NCI-H345 treated with DMSO at 0.1 percent for 48 hours (cell line): ENCODE measurements at regions not wholly inside any gene's neighbourhood (a gene's known extent, or its start where the extent isn't known, plus 50 kb on each side); places are given as distances from the start of the nearest gene placed in this dataset.
"Not testable (repeated sequence)": the region's sequence is repeated elsewhere in the genome, so short reads cannot be mapped to it uniquely, and the experiment has no call there.

Experiments
- DNase-seq: peaks from one replicate; lab custom pipeline; 2025; ENCODE audit not compliant: unreplicated experiment; lab: John Stamatoyannopoulos, UW

DNA sequence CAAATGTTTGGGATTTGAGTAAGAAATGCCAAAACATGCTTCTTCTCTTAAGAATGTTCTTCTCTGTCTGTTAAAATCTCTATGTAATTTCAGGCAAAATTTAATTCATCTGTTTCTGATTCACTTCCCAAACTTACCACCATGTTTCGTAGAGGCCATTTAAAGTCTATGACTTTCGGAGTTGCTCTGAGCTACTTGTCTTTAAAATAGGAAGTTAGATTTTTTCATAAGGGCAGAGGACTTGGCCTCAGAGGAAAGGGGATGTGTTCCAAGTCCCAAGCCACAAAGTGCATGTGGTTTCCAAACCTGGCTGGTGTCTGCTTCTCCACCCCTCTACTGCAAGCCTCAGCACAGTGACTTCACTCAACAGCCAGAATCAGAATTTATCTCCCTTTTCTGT lies 111.3 kb upstream of the ADRA1B start:
- no peak for DNase-seq

DNA sequence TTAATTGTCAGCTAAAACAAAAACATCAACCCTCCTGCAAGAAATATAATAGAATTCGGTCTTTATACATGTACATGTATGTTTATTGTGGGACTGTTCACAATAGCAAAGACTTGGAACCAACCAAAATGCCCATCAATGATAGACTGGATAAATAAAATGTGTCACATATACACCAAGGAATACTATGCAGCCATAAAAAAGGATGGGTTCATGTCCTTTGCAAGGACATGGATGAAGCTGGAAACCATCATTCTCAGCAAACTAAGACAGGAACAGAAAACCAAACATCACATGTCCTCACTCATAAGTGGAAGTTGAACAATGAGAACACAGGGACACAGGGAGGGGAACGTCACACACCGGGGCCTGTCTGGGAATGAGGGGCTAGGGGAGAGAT lies 109.1 kb upstream of the ADRA1B start:
- DNase-seq = not testable (repeated sequence)

DNA sequence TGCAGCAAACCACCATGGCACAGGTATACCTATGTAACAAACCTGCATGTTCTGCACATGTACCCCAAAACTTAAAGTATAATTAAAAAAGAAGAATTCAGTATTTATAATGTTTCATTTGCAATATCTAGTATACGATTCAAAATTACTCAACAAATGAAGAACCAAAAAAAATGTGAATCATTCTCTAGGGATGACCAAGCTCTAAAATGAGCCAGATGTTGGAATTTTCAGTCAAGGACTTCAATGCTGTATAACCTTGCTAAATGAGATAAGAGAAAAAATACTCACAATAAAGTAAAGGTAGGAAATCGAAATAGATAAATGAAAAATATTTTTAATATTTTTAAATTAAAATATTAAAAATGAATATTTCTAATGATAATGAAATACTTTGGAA lies 108.7 kb upstream of the ADRA1B start:
- no peak for DNase-seq

DNA sequence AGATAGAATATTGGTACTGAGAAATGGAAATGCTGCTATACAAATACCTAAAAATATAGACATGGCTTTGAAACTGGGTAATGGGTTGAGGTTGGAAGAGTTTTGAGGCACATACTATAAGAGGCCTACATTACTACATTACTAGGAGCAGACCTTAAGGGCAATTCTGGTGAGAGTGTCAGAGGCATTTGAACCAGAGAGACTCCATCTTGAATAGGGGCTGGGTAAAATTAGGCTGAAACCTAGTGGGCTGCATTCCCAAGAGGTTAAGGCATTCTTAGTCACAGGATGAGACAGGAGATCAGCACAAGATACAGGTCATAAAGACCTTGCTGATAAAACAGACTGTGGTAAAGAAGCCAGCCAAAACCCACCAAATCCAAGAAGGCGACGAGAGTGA lies 104.6 kb upstream of the ADRA1B start:
- no peak for DNase-seq

DNA sequence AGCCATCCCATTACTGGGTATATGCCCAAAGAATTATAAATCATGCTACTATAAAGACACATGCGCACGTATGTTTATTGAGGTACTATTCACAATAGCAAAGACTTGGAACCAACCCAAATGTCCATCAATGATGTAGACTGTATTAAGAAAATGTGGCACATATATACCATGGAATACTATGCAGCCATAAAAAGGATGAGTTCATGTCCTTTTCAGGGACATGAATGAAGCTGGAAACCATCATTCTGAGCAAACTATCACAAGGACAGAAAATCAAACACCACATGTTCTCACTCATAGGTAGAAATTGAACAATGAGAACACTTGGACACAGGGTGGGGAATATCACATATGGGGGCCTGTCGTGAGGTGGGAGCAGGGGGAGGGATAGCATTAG lies 103.5 kb upstream of the ADRA1B start:
- not testable (repeated sequence) for DNase-seq

DNA sequence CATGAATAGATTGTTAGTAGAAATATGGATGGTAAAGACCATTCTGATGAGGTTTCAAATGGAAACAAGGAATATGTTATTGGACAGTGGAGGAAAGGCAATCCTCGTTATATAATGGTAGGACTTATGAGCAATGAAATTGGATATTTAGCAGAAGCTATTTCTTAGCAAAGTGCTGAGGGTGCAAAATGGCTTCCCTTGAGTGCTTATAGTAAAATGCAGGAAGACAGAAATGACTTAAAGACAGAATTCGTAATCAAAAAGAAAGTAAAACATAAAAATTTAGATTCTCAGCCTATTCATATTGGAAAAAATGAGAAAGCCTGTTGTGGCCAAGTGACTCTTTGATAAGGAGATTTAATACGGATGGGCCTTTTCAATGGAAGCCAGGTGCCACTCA lies 102.1 kb upstream of the ADRA1B start:
- no peak for DNase-seq

DNA sequence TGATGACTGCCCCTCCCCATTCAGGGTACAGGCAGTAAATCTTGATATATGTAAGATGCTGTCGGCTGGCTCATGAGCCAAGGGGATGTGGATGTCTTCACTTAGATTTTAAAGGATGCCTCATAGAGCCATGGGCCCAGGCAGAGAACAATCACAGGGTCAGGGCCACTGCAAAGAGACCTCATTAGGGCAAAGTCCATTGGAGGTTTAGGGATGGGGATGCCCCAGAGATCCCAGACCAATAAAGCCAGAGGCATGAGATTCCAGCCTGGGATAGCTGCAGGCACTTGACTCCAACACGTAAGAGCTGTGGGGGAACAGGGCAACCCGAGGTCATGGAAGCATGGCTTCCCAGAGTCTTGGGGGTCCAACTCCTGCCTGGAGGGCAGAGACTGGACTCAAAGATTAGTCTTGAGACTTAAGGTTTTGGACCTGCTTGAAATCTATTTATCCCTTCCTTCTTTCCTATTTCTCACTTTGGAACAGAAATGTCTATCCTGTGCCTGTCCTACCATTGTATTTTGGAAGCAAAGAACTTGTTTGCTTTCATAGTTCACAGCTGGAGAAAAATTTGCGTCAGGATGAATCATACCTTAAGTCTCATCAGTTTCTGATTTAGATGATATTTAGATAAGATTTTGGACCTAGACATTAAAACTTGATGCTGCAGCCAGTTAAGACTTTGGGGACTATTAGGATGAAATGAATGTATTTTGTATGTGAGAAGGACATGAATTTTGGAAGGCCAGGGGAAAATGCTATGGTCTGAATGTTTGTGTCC lies 101.3 kb upstream of the ADRA1B start:
- DNase-seq = no peak

DNA sequence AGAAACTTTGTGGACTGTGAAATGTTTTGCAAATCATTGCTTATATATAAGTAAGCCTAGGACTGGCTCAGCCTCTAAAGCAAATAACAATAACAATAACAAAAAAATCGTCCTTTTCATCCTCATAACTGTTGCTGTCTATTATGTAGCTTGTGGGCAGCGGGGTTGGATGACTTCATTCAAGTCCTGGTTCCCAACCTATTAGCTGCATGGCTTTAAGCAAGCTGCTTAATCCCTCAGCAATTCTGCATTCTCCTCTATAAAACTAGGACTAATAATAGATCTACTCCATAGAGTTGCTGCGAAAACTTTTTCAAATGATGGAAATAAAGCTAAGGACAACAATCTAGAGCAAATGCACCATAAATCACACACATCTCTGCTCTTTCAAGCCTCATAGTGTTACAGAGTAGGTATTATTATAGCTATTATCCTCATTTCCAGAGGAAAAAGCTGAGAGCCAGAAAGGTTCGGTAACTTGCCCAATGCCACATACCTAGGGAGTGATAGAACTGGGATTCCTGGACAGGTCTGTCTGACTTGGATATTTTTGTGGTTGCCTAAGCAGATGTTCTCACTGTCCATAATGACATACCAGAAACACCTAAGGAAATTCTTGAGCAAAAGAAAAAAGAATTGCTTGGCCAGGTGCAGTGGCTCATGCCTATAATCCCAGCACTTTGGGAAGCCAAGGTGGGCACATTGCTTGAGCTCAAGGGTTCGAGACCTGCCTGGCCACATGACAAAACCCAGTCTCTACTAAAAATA lies 98.8 kb upstream of the ADRA1B start:
- DNase-seq = no peak

DNA sequence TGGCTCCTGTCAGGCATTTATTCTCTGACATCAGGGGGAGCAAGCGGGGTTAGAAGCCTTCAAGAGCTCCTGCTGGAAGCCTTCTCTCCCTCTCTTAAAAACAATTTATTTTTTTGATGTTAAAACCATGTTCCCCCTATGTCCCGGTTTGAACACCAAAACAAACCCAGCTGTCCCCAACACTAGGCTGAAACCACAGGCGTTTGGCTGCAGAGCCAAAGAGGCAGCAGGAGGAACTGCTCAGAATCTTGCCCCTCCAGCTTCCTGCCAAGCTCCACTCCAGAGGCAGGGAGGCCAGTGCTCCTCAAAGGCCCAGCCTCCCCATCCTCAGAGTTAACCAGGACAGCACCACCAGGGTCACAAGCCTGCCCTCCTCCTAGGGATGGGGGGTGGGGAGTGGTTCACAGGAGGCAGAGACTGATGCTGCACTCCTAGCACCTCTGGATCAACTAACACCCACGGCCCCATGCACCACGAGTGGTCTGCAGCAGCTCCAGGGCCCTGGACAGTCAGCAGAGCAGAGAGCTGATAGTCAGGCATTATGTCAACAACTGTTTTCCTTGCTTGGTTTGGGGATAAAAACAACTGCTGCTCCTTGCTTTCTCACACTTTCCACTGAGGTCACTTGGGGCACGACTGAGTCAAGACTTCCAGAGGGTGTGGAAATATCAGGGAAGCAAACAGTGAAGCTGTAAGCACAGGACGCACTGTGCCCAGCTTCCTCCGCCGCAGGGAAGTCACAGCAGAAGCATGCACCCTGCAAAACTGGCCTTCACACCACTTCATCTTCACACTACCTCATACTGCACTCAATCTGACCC lies 96.5 kb upstream of the ADRA1B start:
- no peak for DNase-seq

DNA sequence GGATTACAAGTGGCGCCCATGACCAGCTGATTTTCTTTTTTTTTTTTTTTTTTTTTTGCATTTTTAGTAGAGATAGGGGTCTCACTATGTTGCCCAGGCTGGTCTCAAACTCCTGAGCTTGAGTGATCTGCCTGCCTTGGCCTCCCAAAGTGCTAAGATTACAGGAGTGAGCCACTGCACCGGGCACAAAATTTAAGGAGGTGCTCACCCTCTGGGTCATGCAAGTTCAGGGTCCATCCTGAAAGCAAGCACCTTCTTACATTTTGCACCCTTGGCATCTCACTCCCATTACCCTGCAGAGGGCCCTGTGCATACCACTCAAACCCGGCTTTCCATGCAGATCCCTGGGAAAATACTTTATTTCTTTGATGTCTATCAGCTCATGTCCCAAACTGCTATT lies 95.6 kb upstream of the ADRA1B start:
- no peak for DNase-seq

DNA sequence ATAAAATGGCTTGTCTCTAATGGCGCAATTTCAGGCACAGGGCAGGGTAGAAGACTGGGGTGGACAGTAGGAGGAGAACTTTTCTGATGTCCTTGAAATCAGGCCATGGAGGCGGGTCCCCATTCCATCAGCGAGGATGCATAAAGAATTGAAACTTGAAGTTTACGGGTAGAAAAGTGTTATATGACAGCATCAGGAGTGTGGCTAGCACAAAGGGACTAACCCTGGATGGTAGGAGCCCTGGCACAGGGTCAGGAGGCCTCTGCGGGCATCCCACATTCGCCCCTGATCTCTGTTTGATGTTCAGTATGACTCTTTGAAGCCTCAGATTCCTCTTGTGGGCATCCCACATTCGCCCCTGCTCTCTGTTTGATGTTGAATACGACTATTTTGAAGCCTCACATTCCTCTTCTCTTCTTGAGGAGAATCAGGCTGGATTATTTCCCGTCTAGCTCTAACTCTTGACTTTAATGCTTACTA lies 94.8 kb upstream of the ADRA1B start:
- DNase-seq = no peak

DNA sequence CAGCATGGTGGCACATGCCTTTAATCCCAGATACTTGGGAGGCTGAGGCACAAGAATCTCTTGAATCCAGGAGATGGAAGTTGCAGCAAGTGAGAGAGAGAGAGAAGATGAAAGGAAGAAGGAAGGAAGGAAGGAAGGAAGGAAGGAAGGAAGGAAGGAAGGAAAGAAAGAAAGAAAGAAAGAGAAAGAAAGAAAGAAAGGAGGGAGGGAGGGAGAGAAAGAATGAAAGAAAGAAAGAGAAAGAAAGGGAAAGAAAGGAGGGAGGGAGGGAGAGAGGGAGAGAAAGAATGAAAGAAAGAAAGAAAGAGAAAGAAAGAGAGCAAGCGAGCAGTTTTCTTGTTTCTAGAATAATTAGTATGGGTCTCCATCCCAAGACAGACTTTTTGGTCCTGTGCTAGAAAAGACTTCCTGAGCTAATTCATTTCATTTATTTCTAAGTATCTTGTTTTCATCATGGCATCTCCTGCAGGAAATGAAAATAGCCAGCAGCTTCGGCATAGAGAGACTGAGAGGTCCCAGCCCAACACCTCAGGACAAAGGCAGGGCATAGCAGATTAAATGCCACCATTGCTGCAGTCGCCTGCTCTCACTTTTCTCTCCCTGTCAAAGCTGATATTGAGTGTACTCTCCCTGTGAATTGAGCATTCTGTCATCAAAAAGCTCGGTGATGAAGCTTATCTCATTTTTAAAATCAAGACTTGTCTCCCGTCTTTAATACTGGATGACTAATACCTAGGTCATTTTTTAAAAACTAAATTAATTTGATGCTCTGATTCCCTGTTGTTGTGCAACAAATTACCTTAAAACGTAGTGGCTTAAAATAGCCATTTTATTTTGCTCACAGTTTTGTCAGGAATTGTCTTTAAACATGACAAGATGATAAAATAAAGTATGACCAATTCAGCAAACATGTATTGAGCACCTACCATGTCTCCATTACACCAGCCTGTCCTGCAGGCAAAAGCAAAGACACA lies 91.8 kb upstream of the ADRA1B start:
- no peak for DNase-seq

DNA sequence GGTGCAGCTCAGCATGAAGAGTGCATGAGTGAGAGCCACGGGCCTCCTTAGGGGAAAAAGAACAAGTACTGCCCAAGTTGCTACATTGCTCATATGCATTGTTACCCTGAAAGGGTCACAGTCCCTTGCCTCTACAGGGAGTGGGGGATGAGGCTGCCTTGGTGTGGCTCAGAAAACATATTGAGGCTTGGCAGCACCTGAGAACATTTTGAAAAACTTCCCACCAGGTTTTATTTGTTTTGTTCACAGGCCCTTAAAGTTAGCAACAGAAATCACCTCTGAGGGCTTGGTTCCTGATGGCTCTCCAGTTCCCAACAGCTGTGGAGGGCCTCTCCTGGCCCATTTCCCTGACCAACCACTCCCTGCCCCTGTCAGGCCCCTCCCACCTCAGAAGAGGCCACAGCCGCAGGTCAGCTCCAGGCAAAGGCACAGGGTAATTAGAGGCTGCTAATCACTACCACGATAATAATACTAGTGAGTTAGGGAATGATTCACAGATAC lies 90.7 kb upstream of the ADRA1B start:
- DNase-seq = no peak

DNA sequence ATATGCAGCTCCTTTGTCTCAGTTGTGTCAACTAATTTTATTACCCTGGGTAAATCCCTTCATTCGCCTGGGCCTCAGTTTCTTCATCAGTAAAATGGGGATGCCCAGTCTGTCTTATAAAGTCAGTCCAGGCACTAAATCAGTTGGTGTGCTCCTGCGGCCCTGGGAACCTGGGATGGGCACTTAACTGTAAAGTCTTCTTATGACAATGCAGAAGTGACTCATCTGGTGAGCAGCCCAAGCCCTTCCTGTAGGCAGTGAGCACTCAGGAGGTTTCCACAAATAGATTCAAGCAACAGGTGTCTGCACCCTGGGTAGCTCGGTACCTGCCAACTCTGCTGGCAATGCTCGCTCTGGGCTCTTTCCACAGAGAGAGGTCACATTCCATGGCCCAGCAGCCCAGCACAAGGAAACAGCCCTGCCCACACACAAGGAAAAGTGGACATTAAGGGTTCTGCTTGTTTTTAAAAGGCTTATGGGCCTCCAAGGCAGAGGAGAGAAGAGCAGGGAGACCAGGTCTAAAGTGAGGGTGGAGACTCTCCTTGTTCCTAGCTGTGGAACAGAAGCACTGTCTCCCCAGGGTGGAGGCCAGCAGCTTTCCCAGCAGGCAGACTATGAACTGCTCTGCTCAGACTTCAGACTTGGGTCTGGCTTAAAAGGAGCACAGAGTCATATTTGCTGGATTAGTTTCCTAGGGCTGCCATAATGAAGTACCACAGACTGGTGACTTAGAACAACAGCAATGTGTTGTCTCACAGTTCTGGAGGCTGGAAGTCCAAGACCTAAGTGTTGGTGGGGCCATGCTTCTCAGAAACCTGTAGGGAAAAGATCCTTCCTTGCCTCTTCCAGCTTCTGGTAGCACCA lies 89.7 kb upstream of the ADRA1B start:
- DNase-seq = no peak

DNA sequence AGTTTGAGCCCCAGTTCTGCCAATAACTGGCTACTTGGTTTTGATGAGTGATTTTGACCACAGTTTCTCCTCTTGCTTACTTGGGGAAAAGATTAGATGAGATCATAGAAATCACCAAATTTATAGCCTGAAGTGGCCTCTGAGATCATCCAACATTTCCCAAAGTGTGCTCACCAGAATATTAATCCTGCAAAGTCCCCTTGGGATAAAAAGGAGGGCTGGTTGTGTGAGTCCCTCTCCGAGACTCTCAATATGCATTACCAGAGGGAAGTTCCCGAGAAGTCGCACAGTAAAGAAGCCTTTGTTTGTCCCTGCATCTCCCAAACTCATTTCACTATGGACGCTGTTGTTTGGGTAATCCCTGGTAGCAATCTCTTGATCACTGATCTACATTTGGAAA lies 88.4 kb upstream of the ADRA1B start:
- DNase-seq = no peak

DNA sequence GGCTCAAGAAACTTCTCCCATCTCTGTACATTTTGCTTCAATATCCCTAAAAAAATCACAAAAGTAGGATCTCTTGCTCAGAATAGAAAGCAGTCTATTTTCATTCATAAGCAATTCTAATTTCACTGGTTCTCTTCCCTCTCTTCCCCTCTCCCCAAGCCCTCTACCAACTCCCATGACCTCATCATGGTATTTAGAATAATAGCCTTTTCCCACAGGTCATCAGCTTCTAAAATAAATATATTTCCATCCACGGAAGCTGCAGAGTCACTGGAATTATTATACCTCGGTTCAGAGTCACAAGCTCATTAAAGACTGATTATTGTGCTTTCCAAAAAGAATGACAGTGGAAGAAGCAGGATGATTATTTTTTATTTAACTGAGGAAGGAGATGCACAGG lies 84.2 kb upstream of the ADRA1B start:
- DNase-seq = no peak

DNA sequence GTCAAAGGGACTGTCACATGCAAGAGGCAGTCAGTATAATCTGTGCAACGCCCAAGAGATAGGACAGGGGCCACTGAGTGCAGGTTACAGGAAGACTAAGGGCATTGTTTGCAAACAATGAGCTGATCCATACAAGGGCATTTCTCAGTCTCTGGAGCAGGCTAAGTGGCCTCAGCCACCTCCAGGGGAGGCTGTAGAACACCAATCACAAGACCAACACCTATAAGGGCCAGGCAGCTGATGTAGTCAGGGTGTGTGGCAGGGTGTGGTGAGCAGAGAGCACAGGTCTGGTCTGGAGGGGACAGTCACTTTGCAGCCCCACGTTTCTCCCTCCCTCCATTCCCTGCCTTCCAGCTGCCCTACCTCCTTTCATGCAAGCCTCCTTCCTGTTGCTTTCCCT lies 83.2 kb upstream of the ADRA1B start:
- DNase-seq = no peak

DNA sequence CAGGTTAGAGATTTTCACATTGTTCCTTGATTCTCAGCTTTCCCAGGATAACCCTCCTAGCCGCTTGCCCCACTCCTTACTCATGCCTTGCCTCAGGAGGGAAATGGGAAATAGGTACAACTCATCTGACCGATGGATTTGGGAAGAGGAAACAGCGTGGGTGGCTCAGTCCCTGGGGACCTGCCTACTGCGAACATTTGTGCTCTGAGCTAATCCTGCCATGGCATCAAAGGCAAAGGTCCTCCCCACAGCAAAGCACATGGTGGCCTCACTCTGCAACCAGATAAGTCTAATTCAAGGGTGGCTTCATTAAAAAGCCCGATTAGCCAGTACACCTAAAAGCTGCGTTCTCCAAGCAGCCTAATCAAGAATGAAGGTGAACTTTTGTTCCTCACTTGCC lies 82.4 kb upstream of the ADRA1B start:
- DNase-seq = no peak

DNA sequence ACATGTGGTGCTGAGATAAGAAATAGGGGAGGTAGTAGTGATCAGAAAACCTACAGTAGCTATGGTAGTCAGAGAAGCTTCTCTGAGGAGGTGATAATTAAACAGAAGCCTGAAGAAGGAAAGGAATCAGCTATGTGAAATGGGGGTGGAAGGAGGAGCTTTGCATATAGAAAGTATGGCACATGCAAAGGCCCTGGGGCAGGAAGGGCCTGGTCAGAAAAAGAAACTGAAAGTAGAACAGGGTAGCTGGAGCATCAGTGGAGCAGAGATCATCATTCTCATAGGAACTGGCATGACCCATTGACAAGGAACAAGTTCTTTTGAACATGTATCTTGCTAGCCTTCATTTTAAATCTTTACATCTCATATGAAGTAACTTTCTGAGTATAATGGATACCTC lies 80.7 kb upstream of the ADRA1B start:
- DNase-seq = no peak
